Naive thymus-derived CD8-positive, alpha-beta T cell (primary cell): ENCODE measurements at regions not wholly inside any gene's neighbourhood (a gene's known extent, or its start where the extent isn't known, plus 50 kb on each side); places are given as distances from the start of the nearest gene placed in this dataset.
A peak's percentile ranks its signal among the peaks of the same experiment; 100 is the strongest.

Experiments
- ATAC-seq, 2 donors: fragments of 150-1000 bp; cut with Tn5 transposase in 1 of 2; sonication (Bioruptor Pico), chemical (Tn5 transposase) in 1 of 2; 1 replicate in 1 of 2; 2 replicates in 1 of 2; pipeline ENCODE4 v1.10.0; 2021; ENCODE audit warnings: mild to moderate bottlenecking in 2 of 2, moderate library complexity in 2 of 2
- POLR2A ChIA-PET: fragments of 350-600 bp; sonication (Branson Sonifier 250); formaldehyde crosslinking; loops from one replicate; lab custom pipeline; 2021; ENCODE audit warnings: antibody characterized with exemption; lab: Charles Lee
- DNase-seq, 10 donors: peaks; one replicate each; pipeline versions ENCODE4 v3.0.0 to v3.0.0-alpha.2; 2020 to 2022
- H3K27ac Mint-ChIP-seq, 10 donors: one replicate each; pipeline ENCODE4 v1.8.0; 2020 to 2022; ENCODE audit warnings: mild to moderate bottlenecking in 10 of 10, mixed read lengths in 10 of 10, moderate library complexity in 4 of 10, inconsistent platforms in 1 of 10
- H3K27me3 Mint-ChIP-seq, 5 donors: one replicate each; pipeline ENCODE4 v1.8.0; 2021 to 2022; ENCODE audit warnings: mixed read lengths in 5 of 5
- H3K36me3 Mint-ChIP-seq, 3 donors: one replicate each; pipeline ENCODE4 v1.8.0; 2020 to 2022; ENCODE audit warnings: mixed read lengths in 3 of 3, mild to moderate bottlenecking in 2 of 3, inconsistent platforms in 1 of 3
- H3K4me1 Mint-ChIP-seq, 4 donors: one replicate each; pipeline ENCODE4 v1.8.0; 2021 to 2022; ENCODE audit warnings: mixed read lengths in 4 of 4
- H3K4me3 Mint-ChIP-seq, 10 donors: one replicate each; pipeline ENCODE4 v1.8.0; 2020 to 2022; ENCODE audit warnings: mild to moderate bottlenecking in 10 of 10, mixed read lengths in 10 of 10, moderate library complexity in 6 of 10, inconsistent platforms in 1 of 10
- H3K9me3 Mint-ChIP-seq, 9 donors: one replicate each; pipeline ENCODE4 v1.8.0; 2020 to 2022; ENCODE audit warnings: mixed read lengths in 9 of 9, mild to moderate bottlenecking in 3 of 9, inconsistent platforms in 1 of 9, moderate library complexity in 1 of 9

DNA sequence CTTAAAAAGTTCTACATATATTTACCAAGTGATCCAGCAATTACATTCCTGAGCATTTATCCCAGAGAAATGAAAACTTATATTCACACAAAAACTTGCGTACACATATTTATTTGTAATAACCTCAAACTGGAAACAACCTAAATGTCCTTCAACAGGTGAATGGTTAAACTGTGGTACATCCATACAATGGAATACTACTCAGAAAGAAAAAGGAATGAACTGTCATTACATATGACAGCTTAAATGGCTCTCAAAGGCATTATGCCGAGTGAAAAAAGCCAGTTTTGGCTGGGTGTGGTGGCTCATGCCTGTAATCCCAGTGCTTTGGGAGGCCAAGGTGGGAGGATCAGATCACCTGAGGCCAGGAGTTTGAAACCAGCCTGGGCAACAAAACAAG lies 79.1 kb upstream of the DYNC1I2 start:
- Mint-ChIP-seq H3K27ac (no peak overlapping the region), H3K9me3 (peaks cover 0 to 5% (median 0%) of the 10 kb centered on the region in 9 donors), H3K36me3 (peaks cover 0 to 4% (median 0%) of the 10 kb centered on the region in 3 donors), H3K27me3 (peaks cover 7 to 31% (median 8%) of the 10 kb centered on the region in 5 donors), H3K4me1 (no peaks in the 10 kb centered on the region), H3K4me3 (no peak overlapping the region)
- no peak for ATAC-seq
- no peak for DNase-seq
- POLR2A ChIA-PET, result no interaction called here

DNA sequence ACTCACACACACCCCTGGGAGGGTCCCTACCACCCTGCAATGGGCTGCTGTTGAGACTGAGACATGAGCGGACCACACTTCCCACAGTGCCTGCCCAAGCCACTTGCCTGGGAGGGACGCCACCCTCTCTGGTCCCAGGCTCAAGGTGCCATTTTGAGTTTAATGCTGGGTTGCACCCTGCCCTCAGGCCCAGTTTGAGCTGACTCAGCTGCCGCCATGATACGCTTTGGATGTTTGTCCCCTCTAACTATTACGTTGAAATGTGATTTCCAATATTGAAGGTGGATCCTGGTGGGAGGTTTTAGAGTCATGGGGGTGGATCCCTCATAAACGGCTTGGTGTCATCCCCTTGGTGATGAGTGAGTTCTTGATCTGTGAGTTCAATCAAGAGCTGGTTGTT lies 76.4 kb upstream of the DYNC1I2 start:
- no peak for ATAC-seq
- Mint-ChIP-seq H3K27me3 (peaks cover 2 to 24% (median 6%) of the 10 kb centered on the region in 5 donors), H3K4me1 (no peaks in the 10 kb centered on the region), H3K9me3 (peaks cover 0 to 5% (median 0%) of the 10 kb centered on the region in 9 donors), H3K27ac (no peak overlapping the region), H3K4me3 (no peak overlapping the region), H3K36me3 (peaks cover 0 to 4% (median 0%) of the 10 kb centered on the region in 3 donors)
- POLR2A ChIA-PET, result no interaction called here
- no peak for DNase-seq

DNA sequence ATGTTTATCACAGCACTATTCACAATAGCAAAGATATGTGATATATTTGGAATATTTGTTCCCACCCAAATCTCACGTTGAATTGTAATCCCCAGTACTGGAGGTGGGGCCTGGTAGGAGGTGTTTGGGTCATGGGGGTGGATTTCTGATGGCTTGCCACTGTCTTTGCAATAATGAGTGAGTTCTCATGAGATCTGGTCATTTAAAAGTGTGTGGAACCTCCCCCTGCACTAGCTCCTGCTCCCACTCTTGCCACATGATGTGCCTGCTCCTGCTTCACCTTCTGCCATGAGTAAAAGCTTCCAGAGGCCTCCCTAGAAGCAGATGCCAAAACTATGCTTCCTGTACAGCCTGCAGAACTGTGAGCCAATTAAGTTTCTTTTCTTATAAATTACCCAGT lies 72.2 kb upstream of the DYNC1I2 start:
- Mint-ChIP-seq H3K4me3 (no peak overlapping the region), H3K4me1 (no peaks in the 10 kb centered on the region), H3K27ac (no peak overlapping the region), H3K36me3 (peaks cover 0 to 4% (median 0%) of the 10 kb centered on the region in 3 donors), H3K9me3 (no peaks in the 10 kb centered on the region), H3K27me3 (peaks cover 0 to 14% (median 6%) of the 10 kb centered on the region in 5 donors)
- POLR2A ChIA-PET, result no interaction called here
- ATAC-seq, result no peak
- no peak for DNase-seq

DNA sequence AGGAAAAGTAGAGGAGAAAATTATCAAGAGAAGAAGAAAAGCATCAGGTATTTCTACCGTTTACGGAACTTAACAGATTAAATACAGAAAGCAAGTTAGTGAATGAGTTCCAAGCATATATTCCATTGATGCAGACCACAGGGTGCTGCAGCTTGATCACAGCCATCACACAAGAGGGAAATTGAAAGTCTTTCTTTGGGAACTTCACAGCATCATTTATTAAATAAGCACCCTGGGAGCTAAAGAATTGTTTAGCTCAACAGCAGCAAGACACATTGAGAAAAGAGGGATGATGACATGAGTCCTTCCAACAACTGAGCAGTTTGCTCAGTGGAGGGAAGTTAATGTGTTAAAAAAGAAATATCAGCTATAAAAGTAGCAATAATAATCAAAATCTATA lies 69.3 kb upstream of the DYNC1I2 start:
- Mint-ChIP-seq H3K27me3 (peaks cover 0 to 3% (median 0%) of the 10 kb centered on the region in 5 donors), H3K36me3 (no peaks in the 10 kb centered on the region), H3K27ac (no peak overlapping the region), H3K9me3 (no peaks in the 10 kb centered on the region), H3K4me1 (no peaks in the 10 kb centered on the region), H3K4me3 (no peak overlapping the region)
- DNase-seq (no peak), ATAC-seq (no peak)
- POLR2A ChIA-PET, result no interaction called here

DNA sequence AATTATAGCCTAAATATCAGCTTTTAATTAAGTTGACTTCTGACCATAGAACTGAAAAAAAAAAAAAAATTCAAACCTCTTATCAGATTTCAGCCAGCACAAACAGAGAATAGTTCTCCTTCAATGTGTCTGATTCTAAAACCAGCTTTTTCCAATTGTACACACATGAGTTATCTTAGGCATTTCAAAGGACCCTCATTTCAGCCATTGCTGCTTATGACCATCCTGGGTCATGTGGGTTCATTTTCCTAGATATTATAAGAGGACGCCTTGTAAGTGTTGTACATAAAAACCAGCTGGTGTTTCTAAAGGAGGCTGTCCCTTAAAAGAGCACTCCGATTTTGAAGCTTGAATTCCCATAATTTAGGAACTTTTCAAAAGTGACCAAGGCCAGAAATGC lies 62.3 kb upstream of the DYNC1I2 start:
- ATAC-seq (no peak), DNase-seq (no peak)
- Mint-ChIP-seq H3K36me3 (peaks cover 0 to 9% (median 2%) of the 10 kb centered on the region in 3 donors), H3K27ac (no peak overlapping the region), H3K9me3 (peaks cover 2 to 23% (median 12%) of the 10 kb centered on the region in 9 donors), H3K4me1 (no peaks in the 10 kb centered on the region), H3K27me3 (peaks cover 0 to 7% (median 5%) of the 10 kb centered on the region in 5 donors), H3K4me3 (no peak overlapping the region)
- POLR2A ChIA-PET, result no interaction called here

DNA sequence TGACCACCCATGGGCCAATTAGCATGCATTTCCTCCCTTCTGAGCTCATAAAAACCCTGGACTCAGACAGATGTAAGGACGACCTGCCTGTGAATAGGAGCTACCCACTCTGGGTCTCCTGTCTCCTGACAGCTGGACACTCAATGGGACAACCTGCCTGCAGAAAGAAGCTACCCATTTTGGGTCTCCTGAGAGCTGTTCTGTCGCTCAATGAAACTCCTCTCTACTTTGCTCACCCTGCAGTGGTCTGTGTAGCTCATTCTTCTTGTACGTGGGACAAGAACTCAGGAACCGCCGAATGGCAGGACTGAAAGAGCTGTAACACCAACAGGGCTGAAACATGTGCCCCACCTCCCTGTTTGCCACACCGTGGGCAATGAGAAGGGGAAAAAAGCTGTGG lies 60.3 kb upstream of the DYNC1I2 start:
- no peak overlapping the region for H3K4me3 Mint-ChIP-seq
- ATAC-seq, result no peak
- POLR2A ChIA-PET, result interaction anchor here (0.6 kb wide), 1 partner anchor 75 kb away, joined by 3 read pairs; no protein-coding TSS in a partner anchor

DNA sequence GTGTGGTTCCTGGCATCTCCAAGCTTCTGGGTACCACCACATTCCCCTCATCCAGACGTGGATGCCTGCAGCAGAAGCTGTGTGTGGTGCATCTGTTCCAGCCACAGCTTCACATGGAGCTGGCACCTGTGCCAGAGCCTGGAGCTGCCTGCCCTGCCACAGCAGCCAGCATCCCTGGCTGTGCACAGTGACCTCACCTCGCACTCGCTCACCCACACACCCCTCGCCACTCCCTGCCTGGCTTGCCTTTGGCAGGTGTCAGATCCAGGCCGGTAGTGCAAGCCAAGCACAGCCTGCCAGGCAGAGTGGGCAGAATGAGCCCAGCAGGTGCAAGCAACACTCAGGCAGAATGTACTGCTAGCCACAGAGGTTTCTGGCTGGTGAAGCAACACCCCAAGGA lies 59.9 kb upstream of the DYNC1I2 start:
- no peak overlapping the region for H3K27ac Mint-ChIP-seq
- no peaks in the 10 kb centered on the region for H3K4me1 Mint-ChIP-seq
- POLR2A ChIA-PET, result no interaction called here
- H3K27me3 Mint-ChIP-seq, result peaks cover 0 to 7% (median 5%) of the 10 kb centered on the region in 5 donors
- no peak overlapping the region for H3K4me3 Mint-ChIP-seq
- ATAC-seq (no peak), DNase-seq (no peak)
- H3K36me3 Mint-ChIP-seq, result peaks cover 0 to 29% (median 11%) of the 10 kb centered on the region in 3 donors
- H3K9me3 Mint-ChIP-seq, result peaks cover 11 to 46% (median 29%) of the 10 kb centered on the region in 9 donors

More for the DNA sequence above, 60.3 kb upstream of the DYNC1I2 start:
- no peak for DNase-seq
- peaks cover 0 to 26% (median 11%) of the 10 kb centered on the region in 3 donors for H3K36me3 Mint-ChIP-seq
- peaks cover 0 to 7% (median 5%) of the 10 kb centered on the region in 5 donors for H3K27me3 Mint-ChIP-seq
- H3K27ac Mint-ChIP-seq, result no peak overlapping the region
- H3K4me1 Mint-ChIP-seq, result no peaks in the 10 kb centered on the region
- H3K9me3 Mint-ChIP-seq, result peaks cover 11 to 41% (median 26%) of the 10 kb centered on the region in 9 donors

DNA sequence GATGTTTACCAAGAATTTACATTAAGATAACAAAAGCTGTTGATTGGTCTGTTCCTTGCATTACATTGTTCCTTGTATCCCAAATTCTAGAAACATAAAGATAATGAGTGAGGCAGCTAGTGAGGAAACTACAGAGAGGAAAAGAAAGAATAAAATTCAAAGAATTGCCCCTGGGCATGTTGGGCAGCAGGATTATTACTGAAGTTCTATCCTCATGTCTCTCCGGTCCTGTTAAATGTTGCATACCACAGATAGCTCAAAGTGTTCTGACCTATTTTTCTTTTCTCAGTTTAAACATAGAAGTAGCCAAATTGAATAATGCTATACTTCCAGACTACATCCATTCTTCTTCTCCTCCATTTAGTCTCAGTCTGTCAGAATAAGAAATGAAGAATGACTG lies 58.2 kb upstream of the DYNC1I2 start:
- H3K36me3 Mint-ChIP-seq, result peaks cover 0 to 35% (median 11%) of the 10 kb centered on the region in 3 donors
- H3K9me3 Mint-ChIP-seq, result peaks cover 11 to 61% (median 37%) of the 10 kb centered on the region in 9 donors
- POLR2A ChIA-PET, result no interaction called here
- no peaks in the 10 kb centered on the region for H3K4me1 Mint-ChIP-seq
- ATAC-seq (no peak), DNase-seq (no peak)
- H3K27me3 Mint-ChIP-seq, result peaks cover 0 to 7% (median 5%) of the 10 kb centered on the region in 5 donors
- no peak overlapping the region for H3K27ac Mint-ChIP-seq
- H3K4me3 Mint-ChIP-seq, result no peak overlapping the region

DNA sequence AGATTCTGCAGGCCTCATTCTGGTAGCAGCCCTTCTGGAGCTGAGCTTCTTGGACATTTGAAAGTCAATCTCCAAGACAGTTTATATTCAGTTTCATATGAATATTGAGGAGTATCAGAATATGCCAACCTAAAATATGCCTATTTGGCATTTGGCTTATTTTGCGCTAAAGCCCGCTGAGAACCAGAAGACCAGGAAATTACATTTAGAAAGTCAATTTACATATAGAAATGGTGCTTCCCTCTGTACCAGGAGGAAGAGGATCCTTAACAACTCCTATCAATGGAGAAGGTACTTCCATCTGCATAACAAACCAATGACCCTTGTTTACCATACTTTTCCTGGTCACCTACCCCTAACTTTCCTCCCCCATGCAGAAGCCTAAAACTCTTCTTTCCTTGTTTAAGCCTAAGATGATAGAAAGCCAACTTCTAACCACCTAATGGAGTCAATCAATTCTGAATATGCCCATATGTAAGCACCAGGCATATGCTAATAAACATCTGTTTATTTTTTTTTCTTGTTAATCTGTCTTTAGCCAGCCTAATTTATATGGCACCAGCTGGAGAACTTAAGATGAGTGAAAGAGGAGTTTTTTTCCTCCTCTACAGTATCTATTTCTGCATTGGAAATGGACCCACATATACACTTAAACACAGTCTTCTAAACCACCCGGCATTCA lies 57.0 kb upstream of the DYNC1I2 start:
- Mint-ChIP-seq H3K27ac (no peak overlapping the region), H3K4me1 (no peaks in the 10 kb centered on the region), H3K4me3 (no peak overlapping the region), H3K27me3 (peaks cover 0 to 5% (median 4%) of the 10 kb centered on the region in 5 donors), H3K36me3 (peaks cover 0 to 35% (median 11%) of the 10 kb centered on the region in 3 donors), H3K9me3 (peaks cover 11 to 62% (median 38%) of the 10 kb centered on the region in 9 donors)
- POLR2A ChIA-PET, result interaction anchor here (0.5 kb wide), 1 partner anchor 471 kb away, joined by 3 read pairs; no protein-coding TSS in a partner anchor
- DNase-seq, result no peak
- no peak for ATAC-seq

DNA sequence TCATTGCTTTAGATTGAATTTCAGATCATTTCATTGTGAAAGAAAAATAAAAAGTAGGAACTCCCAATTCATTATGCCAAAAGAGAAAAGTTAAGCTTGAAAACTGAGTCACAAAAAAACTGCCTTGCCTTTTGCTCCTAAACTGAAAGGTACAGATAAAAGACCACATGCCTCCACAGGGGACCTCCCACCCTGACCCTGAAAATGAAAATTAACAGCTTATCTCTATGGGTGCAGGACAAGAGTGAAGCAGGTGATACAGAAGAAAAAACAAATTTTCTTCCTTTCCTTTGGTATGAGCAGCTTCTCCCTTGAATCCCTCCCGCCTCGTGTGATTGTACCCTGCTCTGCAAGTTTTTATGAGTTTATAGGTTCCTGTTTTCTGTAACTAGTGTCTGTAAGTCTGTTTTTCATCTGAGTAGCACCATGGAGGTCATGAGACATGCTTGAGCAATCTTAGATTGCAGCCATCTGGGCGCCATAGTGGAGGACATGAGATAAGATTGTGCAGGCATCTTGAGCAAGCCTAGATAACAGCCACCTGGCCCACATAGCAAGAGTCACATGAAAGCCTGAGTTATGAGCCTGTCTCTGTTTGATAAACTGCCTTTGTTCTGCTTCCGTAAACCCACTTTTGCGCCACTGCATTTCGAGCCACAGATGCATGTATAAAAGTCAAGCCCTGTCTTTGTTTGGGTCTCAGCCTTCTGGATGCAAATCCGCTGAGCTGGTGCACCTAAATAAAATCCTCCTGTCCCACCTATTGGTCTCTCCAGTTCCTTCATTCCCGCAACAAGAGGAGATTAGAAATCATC lies 56.2 kb upstream of the DYNC1I2 start:
- H3K4me3 Mint-ChIP-seq, result no peak overlapping the region
- no peaks in the 10 kb centered on the region for H3K4me1 Mint-ChIP-seq
- H3K27ac Mint-ChIP-seq, result peak overlapping the region in 1 of 10 donors; percentile 18
- H3K27me3 Mint-ChIP-seq, result peaks cover 0 to 3% (median 3%) of the 10 kb centered on the region in 5 donors
- no peak for DNase-seq
- H3K9me3 Mint-ChIP-seq, result peaks cover 11 to 62% (median 38%) of the 10 kb centered on the region in 9 donors
- no peak for ATAC-seq
- POLR2A ChIA-PET, result no interaction called here
- H3K36me3 Mint-ChIP-seq, result peaks cover 0 to 35% (median 11%) of the 10 kb centered on the region in 3 donors
